Mucosa of descending colon (tissue), 3 donors: ENCODE measurements at regions not wholly inside any gene's neighbourhood (a gene's known extent, or its start where the extent isn't known, plus 50 kb on each side); places are given as distances from the start of the nearest gene placed in this dataset.

Experiments
- ATAC-seq: fragments of 200-7000 bp; cut with Tn5 transposase; one replicate; pipeline ENCODE4 v1.9.1; 2020; ENCODE audit warnings: mild to moderate bottlenecking, moderate library complexity
- DNase-seq, 3 donors: peaks; one replicate each; pipeline ENCODE4 v3.0.0-alpha.2; 2020
- H3K36me3 ChIP-seq: fragments of 200-600 bp; one replicate; pipeline ENCODE4 v1.8.0; 2021; ENCODE audit warnings: low read depth, mild to moderate bottlenecking
- H3K4me1 ChIP-seq: fragments of 200-600 bp; one replicate; pipeline ENCODE4 v1.8.0; 2021; ENCODE audit warnings: low read depth, mild to moderate bottlenecking
- H3K4me3 ChIP-seq: fragments of 200-600 bp; one replicate; pipeline ENCODE4 v1.8.0; 2021; ENCODE audit warnings: mild to moderate bottlenecking
- H3K9me3 ChIP-seq: fragments of 200-600 bp; one replicate; pipeline ENCODE4 v1.8.0; 2021; ENCODE audit warnings: mild to moderate bottlenecking
- intact Hi-C, 2 donors: fragments of 100-400 bp; cut with DNase I in 1 of 2; cut with micrococcal nuclease in 1 of 2; formaldehyde crosslinking; loops; one replicate each; pipeline versions ENCODE4 v1.11.0 to v1.11.1; 2022; cut with DNase I, micrococcal nuclease
- TF ChIP-seq, protein P1 (sequence below): fragments of 200-600 bp; IDR thresholded peaks from one replicate; pipeline ENCODE4 v1.8.0; 2022; ENCODE audit warnings: antibody characterized with exemption, mild to moderate bottlenecking
- donor health status: DM: no; HTN: no; CAD: no; lungs with moderate emphysema.
- donor health status: DM: no; HTN: no; CAD: no.
- donor health status: DM: no; HTN: yes; CAD: no.

DNA sequence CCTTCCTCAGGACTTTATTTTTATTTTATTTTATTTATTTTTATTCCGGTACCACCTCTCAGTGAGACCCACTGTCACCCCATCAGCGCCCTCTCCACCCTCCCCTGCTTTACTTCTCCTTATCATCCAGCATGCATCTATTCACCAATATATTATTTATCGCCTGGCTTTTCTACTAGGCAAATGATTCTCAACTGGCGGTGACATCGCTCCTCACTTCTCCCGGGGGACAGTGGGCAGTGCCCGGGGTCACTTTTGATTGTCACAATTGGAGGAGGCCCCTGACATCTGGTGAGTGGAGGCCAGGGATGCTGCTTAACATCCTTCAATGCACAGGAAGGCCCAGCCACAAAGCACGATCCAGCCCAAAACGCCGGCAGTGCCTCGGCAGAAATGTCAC, 138.7 kb downstream of the ETS2 start:
- ATAC-seq: no peak
- TF ChIP-seq, protein P1, sequence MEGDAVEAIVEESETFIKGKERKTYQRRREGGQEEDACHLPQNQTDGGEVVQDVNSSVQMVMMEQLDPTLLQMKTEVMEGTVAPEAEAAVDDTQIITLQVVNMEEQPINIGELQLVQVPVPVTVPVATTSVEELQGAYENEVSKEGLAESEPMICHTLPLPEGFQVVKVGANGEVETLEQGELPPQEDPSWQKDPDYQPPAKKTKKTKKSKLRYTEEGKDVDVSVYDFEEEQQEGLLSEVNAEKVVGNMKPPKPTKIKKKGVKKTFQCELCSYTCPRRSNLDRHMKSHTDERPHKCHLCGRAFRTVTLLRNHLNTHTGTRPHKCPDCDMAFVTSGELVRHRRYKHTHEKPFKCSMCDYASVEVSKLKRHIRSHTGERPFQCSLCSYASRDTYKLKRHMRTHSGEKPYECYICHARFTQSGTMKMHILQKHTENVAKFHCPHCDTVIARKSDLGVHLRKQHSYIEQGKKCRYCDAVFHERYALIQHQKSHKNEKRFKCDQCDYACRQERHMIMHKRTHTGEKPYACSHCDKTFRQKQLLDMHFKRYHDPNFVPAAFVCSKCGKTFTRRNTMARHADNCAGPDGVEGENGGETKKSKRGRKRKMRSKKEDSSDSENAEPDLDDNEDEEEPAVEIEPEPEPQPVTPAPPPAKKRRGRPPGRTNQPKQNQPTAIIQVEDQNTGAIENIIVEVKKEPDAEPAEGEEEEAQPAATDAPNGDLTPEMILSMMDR: no peak
- no peak overlapping the region for H3K4me3 ChIP-seq

GRCh38 chr21:38942748-38943211, 137.1 kb downstream of the ETS2 start:
- no peak overlapping the region for H3K4me3 ChIP-seq
- no peaks in the 10 kb centered on the region for H3K36me3 ChIP-seq
- no peaks in the 10 kb centered on the region for H3K4me1 ChIP-seq
- TF ChIP-seq, protein P1: no peak
- no peak for ATAC-seq
- DNase-seq: no peak
- H3K9me3 ChIP-seq: no peaks in the 10 kb centered on the region
- intact Hi-C loops: no loop called here

More for the DNA sequence above, 138.7 kb downstream of the ETS2 start:
- intact Hi-C loops: no loop called here
- Histone ChIP-seq H3K9me3 (no peaks in the 10 kb centered on the region), H3K4me1 (no peaks in the 10 kb centered on the region), H3K36me3 (no peaks in the 10 kb centered on the region)
- no peak for DNase-seq

DNA sequence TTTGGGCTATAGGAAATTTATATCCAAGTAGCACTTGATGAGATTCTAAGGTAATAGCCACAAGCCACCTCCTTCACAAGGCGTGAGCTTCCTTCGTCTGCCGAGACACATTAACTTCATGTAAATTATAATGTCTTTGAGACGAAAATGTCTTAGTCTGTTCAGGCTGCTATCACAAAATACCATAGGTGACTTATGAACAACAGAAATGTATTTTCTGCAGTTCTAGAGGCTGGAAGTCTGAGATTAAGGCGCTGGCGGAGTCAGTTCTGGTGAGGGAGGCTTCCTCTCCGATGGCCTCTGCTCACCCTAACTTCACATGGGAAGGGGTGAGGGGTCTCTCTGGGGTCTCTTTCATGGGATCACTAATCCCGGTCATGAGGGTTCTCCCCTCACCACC, 133.0 kb downstream of the ETS2 start:
- DNase-seq (no peak), ATAC-seq (no peak)
- Histone ChIP-seq H3K9me3 (no peaks in the 10 kb centered on the region), H3K36me3 (no peaks in the 10 kb centered on the region), H3K4me1 (no peaks in the 10 kb centered on the region), H3K4me3 (no peak overlapping the region)
- TF ChIP-seq, protein P1: no peak
- intact Hi-C loops: no loop called here

GRCh38 chr21:38938343-38938742, 132.6 kb downstream of the ETS2 start:
- DNase-seq (no peak), ATAC-seq (no peak)
- TF ChIP-seq, protein P1: no peak
- Histone ChIP-seq H3K36me3 (no peaks in the 10 kb centered on the region), H3K4me1 (no peaks in the 10 kb centered on the region), H3K4me3 (no peak overlapping the region), H3K9me3 (no peaks in the 10 kb centered on the region)
- intact Hi-C loops: no loop called here

- Histone ChIP-seq H3K4me1 (no peaks in the 10 kb centered on the region), H3K36me3 (no peaks in the 10 kb centered on the region), H3K9me3 (no peaks in the 10 kb centered on the region), H3K4me3 (no peak overlapping the region)
- DNase-seq (no peak), ATAC-seq (no peak)
- TF ChIP-seq, protein P1: no peak
- intact Hi-C loops: no loop called here
These were observed 132.1 kb downstream of the ETS2 start for GRCh38 chr21:38937844-38938243.

GRCh38 chr21:38937286-38937790, 131.6 kb downstream of the ETS2 start:
- DNase-seq (no peak), ATAC-seq (no peak)
- intact Hi-C loops: no loop called here
- no peaks in the 10 kb centered on the region for H3K36me3 ChIP-seq
- TF ChIP-seq, protein P1: no peak
- H3K4me3 ChIP-seq: no peak overlapping the region
- H3K9me3 ChIP-seq: no peaks in the 10 kb centered on the region
- H3K4me1 ChIP-seq: no peaks in the 10 kb centered on the region
